LNCaP clone FGC (cell line): ENCODE measurements at regions not wholly inside any gene's neighbourhood (a gene's known extent, or its start where the extent isn't known, plus 50 kb on each side); places are given as distances from the start of the nearest gene placed in this dataset.

ENCODE experiments used
- DNase-seq: peaks from one replicate; pipeline ENCODE4 v3.0.0-alpha.2; 2011; ENCODE audit warnings: low read depth
- H3K4me3 ChIP-seq: 2 replicates; pipeline ENCODE4 v1.5.1; 2011; ENCODE audit warnings: mild to moderate bottlenecking, low read depth, low read length, control low read depth
- TF ChIP-seq, protein P1 (sequence below): IDR thresholded peaks from 2 replicates; pipeline ENCODE4 v1.5.1; 2012; ENCODE audit warnings: mild to moderate bottlenecking; ENCODE audit not compliant: control insufficient read depth, insufficient read depth; ENCODE audit errors: extremely low read depth

DNA sequence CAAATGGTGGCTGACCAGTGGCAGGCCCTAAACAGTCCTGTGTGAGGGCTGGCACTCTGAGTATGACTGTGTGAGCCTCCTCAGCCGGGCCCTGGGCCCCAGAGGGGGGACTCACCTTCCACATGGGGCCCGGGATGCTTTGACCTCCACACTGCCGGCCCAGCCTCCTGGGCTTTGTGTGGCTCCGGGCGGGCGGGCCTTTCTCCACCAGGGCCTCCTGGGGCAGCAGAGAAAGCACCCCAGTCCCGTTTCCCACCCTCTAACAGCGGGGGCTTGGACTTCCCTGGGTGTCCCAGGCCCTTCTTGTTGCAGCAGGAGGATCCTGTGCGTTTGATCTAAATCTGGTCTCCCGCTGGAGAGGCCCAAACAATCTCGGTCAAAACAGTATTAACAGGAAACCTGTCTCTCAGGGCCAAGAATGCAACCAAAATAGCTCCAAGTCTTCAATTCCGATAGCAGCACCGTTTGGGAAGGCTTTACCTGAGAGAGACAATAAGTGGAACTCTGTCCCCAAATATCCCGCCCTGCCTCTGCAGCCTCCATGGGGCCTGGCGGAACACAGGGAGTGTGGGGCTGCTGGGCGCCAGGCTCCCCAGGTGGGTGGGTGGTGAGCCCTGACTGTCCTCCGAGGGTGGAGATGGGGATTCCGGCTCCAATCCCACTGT lies 104.8 kb upstream of the ZNF32 start:
- H3K4me3 ChIP-seq = no peak overlapping the region
- no peak for DNase-seq
- TF ChIP-seq, protein P1, sequence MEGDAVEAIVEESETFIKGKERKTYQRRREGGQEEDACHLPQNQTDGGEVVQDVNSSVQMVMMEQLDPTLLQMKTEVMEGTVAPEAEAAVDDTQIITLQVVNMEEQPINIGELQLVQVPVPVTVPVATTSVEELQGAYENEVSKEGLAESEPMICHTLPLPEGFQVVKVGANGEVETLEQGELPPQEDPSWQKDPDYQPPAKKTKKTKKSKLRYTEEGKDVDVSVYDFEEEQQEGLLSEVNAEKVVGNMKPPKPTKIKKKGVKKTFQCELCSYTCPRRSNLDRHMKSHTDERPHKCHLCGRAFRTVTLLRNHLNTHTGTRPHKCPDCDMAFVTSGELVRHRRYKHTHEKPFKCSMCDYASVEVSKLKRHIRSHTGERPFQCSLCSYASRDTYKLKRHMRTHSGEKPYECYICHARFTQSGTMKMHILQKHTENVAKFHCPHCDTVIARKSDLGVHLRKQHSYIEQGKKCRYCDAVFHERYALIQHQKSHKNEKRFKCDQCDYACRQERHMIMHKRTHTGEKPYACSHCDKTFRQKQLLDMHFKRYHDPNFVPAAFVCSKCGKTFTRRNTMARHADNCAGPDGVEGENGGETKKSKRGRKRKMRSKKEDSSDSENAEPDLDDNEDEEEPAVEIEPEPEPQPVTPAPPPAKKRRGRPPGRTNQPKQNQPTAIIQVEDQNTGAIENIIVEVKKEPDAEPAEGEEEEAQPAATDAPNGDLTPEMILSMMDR = no peak

DNA sequence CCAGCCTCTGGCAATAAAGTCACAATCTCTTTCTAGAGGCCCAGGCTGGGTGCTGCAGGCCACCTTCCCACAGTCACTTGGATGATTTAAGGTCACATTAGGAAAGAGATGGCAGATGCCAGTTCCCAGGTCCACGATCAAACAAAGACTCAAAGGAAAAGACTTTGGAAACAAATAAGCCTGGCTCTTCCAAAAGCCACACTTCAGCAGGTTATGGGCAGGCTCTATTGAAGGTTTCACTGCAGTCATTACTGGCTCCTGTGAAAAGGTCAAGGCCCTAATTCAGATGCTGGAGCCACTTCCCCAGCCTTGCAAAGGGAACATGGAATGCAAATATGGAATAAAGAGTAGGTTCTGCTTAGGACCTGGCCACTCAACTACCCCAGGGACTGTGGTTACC lies 104.0 kb upstream of the ZNF32 start:
- no peak overlapping the region for H3K4me3 ChIP-seq
- TF ChIP-seq, protein P1 = no peak
- DNase-seq = no peak

DNA sequence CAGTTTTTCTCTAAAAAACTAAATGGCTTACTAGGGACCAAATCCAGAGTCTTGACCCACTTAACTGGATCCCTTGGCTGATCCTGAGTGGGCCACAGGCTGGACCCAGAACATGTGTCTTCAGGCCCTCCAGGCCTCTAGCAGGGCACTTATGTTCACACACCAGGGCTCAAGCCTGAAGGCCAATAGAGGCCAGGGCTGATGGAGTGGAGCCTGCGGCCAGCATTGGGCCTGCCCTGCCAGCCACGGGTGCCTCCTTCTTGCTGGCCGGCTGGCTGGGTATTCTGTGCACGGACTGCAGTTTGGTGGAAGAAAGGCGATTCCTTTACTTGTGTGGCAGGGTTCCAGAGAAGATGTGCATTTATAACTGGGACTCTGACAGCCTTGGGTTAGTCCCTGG lies 103.0 kb upstream of the ZNF32 start:
- no peak for DNase-seq
- H3K4me3 ChIP-seq = no peak overlapping the region
- TF ChIP-seq, protein P1 = no peak

DNA sequence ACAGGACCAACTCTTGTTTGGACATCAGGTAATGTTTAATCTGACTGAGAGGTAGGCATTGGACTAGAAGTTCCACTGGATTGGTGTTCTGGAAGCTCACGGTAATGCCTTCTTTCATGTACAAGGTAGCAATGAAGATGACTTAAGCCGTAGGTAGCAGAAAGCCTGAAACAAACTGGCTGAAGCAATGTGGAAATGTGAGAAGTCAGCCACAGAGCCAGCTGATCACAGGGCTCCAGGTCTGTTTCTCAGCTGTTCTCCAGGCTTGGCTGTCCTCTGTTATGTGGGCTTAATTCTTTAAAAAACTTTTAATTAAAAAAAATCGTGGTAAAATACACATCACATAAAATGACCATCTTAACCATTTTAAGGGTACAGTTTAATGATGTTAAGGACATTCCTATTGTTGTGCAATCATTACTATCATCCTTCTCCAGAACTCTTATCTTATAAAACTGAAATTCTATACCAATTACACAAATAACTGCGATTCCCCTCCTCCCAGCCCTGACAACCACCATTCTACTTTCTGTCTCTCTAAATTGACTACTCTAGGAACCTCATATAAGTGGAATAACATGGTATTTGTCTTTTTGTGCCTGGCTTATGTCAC lies 101.4 kb upstream of the ZNF32 start:
- TF ChIP-seq, protein P1 = no peak
- DNase-seq = no peak
- H3K4me3 ChIP-seq = no peak overlapping the region

DNA sequence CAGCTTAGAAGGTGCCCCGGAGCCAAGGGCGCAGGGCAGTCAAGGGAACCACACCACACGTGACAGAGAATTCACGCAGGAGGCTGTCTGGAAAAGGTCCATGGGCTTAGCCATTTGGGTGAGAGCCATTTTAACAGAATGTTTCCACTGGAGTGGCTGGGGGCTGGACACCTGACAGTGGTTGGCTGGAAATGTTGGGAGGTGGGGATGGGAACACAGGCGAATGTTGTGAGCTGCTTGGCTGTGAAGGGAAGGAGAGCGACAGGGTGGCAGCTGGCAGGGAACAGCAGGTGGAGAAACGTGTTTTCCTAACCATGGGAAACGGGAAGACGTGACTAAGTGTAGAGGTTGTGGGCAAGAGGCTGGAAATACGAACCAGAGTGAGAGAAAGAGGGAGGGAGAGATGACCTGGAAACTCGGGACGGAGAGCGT lies 100.5 kb upstream of the ZNF32 start:
- no peak for DNase-seq
- TF ChIP-seq, protein P1 = no peak
- no peak overlapping the region for H3K4me3 ChIP-seq

DNA sequence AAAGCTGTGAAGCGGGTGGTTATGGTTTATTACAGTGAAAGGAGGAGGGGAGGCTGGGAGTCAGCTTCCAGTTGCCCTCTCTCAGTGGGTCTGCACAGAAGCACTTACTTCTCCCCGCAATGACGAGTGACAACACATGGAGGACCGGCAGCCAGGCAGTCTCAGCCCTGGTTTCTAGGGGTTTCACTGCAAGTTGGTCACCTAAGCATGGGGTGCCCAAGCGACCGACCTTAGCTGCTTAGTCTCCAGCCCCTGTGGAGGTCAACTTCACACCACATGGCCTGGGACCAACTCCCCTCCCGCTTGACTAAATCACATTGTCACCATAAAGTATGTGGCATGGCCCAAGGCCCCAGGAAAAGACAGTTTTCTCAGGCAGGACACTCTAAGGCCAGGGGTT lies 99.9 kb upstream of the ZNF32 start:
- H3K4me3 ChIP-seq = no peak overlapping the region
- TF ChIP-seq, protein P1 = no peak
- DNase-seq = no peak

DNA sequence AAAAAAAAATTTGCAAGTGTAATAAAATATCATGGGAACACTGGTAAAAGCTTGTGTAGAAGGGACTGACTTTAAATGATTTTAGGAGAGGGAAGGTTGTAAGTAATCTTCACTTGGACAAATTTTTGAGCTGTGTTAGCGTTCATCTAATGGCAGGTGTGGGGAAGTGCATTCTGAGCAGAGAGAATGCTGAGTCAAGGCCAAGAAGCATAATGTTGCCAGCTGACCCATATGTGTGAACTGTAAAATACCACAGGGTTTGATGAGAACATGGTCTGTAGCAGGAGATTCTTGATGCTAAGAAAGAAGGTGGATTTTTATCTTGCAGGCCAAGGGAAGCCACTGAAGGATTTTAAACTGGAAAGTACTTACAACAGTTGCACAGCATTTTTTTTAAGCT lies 98.2 kb upstream of the ZNF32 start:
- H3K4me3 ChIP-seq = no peak overlapping the region
- TF ChIP-seq, protein P1 = no peak
- no peak for DNase-seq
